GM12878 (cell line): ENCODE measurements at regions not wholly inside any gene's neighbourhood (a gene's known extent, or its start where the extent isn't known, plus 50 kb on each side); places are given as distances from the start of the nearest gene placed in this dataset.

Experiments
- ATAC-seq: fragments of 200-7000 bp; cut with Tn5 transposase; 3 replicates; pipeline ENCODE4 v1.9.1; 2020; ENCODE audit warnings: mild to moderate bottlenecking, moderate library complexity
- BruUV-seq: library from RNA; stranded (reverse); fragments of 400-500 nt; replicated peaks from 2 replicates; lab custom pipeline; 2021; lab: Mats Ljungman, UMichigan
- CTCF ChIA-PET: fragments of 300-600 bp; sonication (Branson Sonifier 250); formaldehyde crosslinking; extraction: SDS; loops from one replicate; lab custom pipeline; 2021; ENCODE audit warnings: inconsistent platforms; lab: Yijun Ruan, JAX
- POLR2A ChIA-PET: fragments of 350-600 bp; formaldehyde crosslinking; extraction: SDS; loops from one replicate; lab custom pipeline; 2021; ENCODE audit warnings: inconsistent platforms; lab: Charles Lee
- RAD21 ChIA-PET: fragments of 300-600 bp; sonication (Branson Sonifier 250); formaldehyde crosslinking; loops from one replicate; lab custom pipeline; 2023; ENCODE audit warnings: antibody characterized with exemption; ENCODE audit not compliant: unreplicated experiment; lab: Charles Lee
- SMC1A ChIA-PET: fragments of 300-600 bp; sonication (Branson Sonifier 250); formaldehyde crosslinking; loops from one replicate; lab custom pipeline; 2023; ENCODE audit not compliant: unreplicated experiment, uncharacterized antibody; lab: Charles Lee
- DNase-seq: peaks from one replicate; pipeline ENCODE4 v3.0.0-alpha.2; 2011; ENCODE audit warnings: low read depth, low spot score
- FAIRE-seq: peaks from 3 replicates; lab custom pipeline; 2011; peaks lifted over from hg19 to GRCh38; lab: Jason Lieb, UNC
- H2AFZ ChIP-seq: 2 replicates; pipeline ENCODE4 v1.6.0; 2011; ENCODE audit warnings: low read depth, low read length, control low read depth; ENCODE audit not compliant: control insufficient read depth
- H3K27ac ChIP-seq: 2 replicates; pipeline ENCODE4 v1.5.1; 2011; ENCODE audit warnings: control low read depth; ENCODE audit not compliant: control insufficient read depth, insufficient read depth
- H3K27me3 ChIP-seq, 2 experiments: replicated peaks in 1 of 2; 2 replicates each; pipeline versions ENCODE4 v1.6.0 to v1.6.1; 2011; ENCODE audit warnings: low read length in 1 of 2; ENCODE audit not compliant: control insufficient read depth in 2 of 2, insufficient read depth in 2 of 2
- H3K36me3 ChIP-seq, 2 experiments: 2 replicates each; pipeline ENCODE4 v1.5.1; 2011; ENCODE audit warnings: low read length in 1 of 2; ENCODE audit not compliant: control insufficient read depth in 2 of 2, insufficient read depth in 2 of 2
- H3K4me1 ChIP-seq: 2 replicates; pipeline ENCODE4 v1.6.1; 2011; ENCODE audit warnings: mild to moderate bottlenecking, low read length, moderate library complexity, mixed read lengths; ENCODE audit not compliant: control insufficient read depth, insufficient read depth
- H3K4me2 ChIP-seq: 2 replicates; pipeline ENCODE4 v1.6.0; 2011; ENCODE audit warnings: control low read depth; ENCODE audit not compliant: control insufficient read depth, insufficient read depth
- H3K4me3 ChIP-seq: fragments of 200-600 bp; sonication (generic); 2 replicates; pipeline ENCODE4 v1.5.1; 2016
- H3K79me2 ChIP-seq: 2 replicates; pipeline ENCODE4 v1.6.0; 2011; ENCODE audit warnings: low read length; ENCODE audit not compliant: control insufficient read depth, insufficient read depth
- H3K9ac ChIP-seq: 2 replicates; pipeline ENCODE4 v1.8.0; 2011; ENCODE audit warnings: low read length, control low read depth, mixed read lengths; ENCODE audit not compliant: control insufficient read depth, insufficient read depth
- H3K9me3 ChIP-seq: replicated peaks from 3 replicates; pipeline ENCODE4 v1.5.1; 2011; ENCODE audit warnings: mild to moderate bottlenecking, low read length; ENCODE audit not compliant: control insufficient read depth, insufficient read depth
- H4K20me1 ChIP-seq: 2 replicates; pipeline ENCODE4 v1.6.0; 2011; ENCODE audit not compliant: control insufficient read depth, insufficient read depth
- CHD1 ChIP-seq: IDR thresholded peaks from 2 replicates; pipeline ENCODE4 v1.6.1; 2012; ENCODE audit warnings: low read depth, low read length, improper control_type of control experiment
- ESRRA ChIP-seq: IDR thresholded peaks from 2 replicates; pipeline ENCODE4 v1.6.1; 2012; ENCODE audit warnings: mild to moderate bottlenecking, low read length, improper control_type of control experiment
- NFYA ChIP-seq: IDR thresholded peaks from 2 replicates; pipeline ENCODE4 v1.6.1; 2011; ENCODE audit warnings: low read depth, mild to moderate bottlenecking, low read length, improper control_type of control experiment, borderline replicate concordance
- SIN3A ChIP-seq: IDR thresholded peaks from 2 replicates; pipeline ENCODE4 v1.6.1; 2012; ENCODE audit warnings: low read depth, low read length, improper control_type of control experiment
- WGBS: methylation state at CpG from one replicate; pipeline ENCODE4 v1.1.6; 2016; ENCODE audit warnings: low lambda C conversion rate; ENCODE audit not compliant: insufficient replicate concordance, insufficient coverage; ENCODE audit errors: missing lambda C conversion rate; 5-methylcytosine and 5-hydroxymethylcytosine counted together
- in situ Hi-C: fragments of 300-500 bp; cut with MboI; formaldehyde crosslinking; loops from 9 replicates; pipeline ENCODE4 v1.14.3; 2018; ENCODE audit warnings: mixed read lengths
- intact Hi-C: fragments of 100-400 bp; cut with micrococcal nuclease; formaldehyde crosslinking; loops from one replicate; pipeline ENCODE4 v1.14.2; 2022; ENCODE audit not compliant: unreplicated experiment

DNA sequence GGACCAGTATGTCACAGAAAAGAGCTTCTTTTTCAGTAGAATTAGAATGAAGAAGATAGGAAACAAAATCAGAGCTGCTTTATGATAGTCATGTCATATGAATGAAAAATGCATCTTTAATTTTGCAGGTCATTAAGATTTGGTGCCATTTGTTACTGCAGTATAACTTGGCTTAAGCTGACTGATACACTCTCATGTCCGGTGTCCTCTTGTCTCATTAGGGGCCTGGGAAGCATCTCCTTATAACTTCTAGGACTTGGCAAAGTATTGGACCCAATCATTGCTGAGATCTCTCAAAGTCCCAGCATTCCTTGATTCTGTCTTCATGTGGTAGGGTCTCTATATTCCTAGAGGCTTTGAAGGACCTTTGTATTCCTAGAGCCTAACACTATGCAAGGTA is 559.4 kb downstream of the TOX3 start:
- ChIA-PET RAD21 (no interaction called here), CTCF (no interaction called here), POLR2A (no interaction called here), SMC1A (no interaction called here)
- Histone ChIP-seq H3K4me1 (no peaks in the 10 kb centered on the region), H3K27me3 (no peaks in the 10 kb centered on the region), H4K20me1 (no peaks in the 10 kb centered on the region), H3K27ac (no peak overlapping the region), H3K4me2 (no peak overlapping the region), H3K9me3 (no peaks in the 10 kb centered on the region), H3K36me3 (no peaks in the 10 kb centered on the region), H3K9ac (no peak overlapping the region), H3K79me2 (no peaks in the 10 kb centered on the region), H3K4me3 (no peak overlapping the region), H2AFZ (no peak overlapping the region)
- no peak for TF ChIP-seq SIN3A
- ATAC-seq (no peak), DNase-seq (no peak), FAIRE-seq (no peak)
- in situ Hi-C loops (no loop called here), intact Hi-C loops (no loop called here)
- BruUV-seq = no TSS peak
- WGBS = 0% methylated on average over 1 of the region's 1 CpG

GRCh38 chr16:51986717-51987116 is 560.2 kb downstream of the TOX3 start:
- Histone ChIP-seq H3K36me3 (no peaks in the 10 kb centered on the region), H4K20me1 (no peaks in the 10 kb centered on the region), H3K9me3 (no peaks in the 10 kb centered on the region), H3K9ac (no peak overlapping the region), H3K27me3 (no peaks in the 10 kb centered on the region), H3K4me3 (no peak overlapping the region), H2AFZ (no peak overlapping the region), H3K4me2 (no peak overlapping the region), H3K79me2 (no peaks in the 10 kb centered on the region), H3K27ac (no peak overlapping the region), H3K4me1 (no peaks in the 10 kb centered on the region)
- RAD21 ChIA-PET = no interaction called here
- DNase-seq (no peak), FAIRE-seq (no peak), ATAC-seq (no peak)
- CTCF ChIA-PET = no interaction called here
- SMC1A ChIA-PET = no interaction called here
- 0% methylated on average over 2 of the region's 2 CpGs for WGBS
- no TSS peak for BruUV-seq
- TF ChIP-seq NFYA = no peak
- no peak for TF ChIP-seq CHD1
- TF ChIP-seq ESRRA = no peak
- POLR2A ChIA-PET = no interaction called here
- intact Hi-C loops = no loop called here
- in situ Hi-C loops = no loop called here
